Epithelial cell of proximal tubule (primary cell): ENCODE measurements at regions not wholly inside any gene's neighbourhood (a gene's known extent, or its start where the extent isn't known, plus 50 kb on each side); places are given as distances from the start of the nearest gene placed in this dataset.

Experiments used
- DNase-seq: peaks from one replicate; pipeline ENCODE4 v3.0.0-alpha.2; 2011; ENCODE audit warnings: low read depth
- H3K4me3 ChIP-seq: 2 replicates; pipeline ENCODE4 v1.5.1; 2011; ENCODE audit warnings: low read depth, mild to moderate bottlenecking, low read length
- CTCF ChIP-seq: conservative IDR thresholded peaks from 2 replicates; pipeline ENCODE4 v1.5.1; 2012; ENCODE audit warnings: low read depth, mild to moderate bottlenecking, low read length

DNA sequence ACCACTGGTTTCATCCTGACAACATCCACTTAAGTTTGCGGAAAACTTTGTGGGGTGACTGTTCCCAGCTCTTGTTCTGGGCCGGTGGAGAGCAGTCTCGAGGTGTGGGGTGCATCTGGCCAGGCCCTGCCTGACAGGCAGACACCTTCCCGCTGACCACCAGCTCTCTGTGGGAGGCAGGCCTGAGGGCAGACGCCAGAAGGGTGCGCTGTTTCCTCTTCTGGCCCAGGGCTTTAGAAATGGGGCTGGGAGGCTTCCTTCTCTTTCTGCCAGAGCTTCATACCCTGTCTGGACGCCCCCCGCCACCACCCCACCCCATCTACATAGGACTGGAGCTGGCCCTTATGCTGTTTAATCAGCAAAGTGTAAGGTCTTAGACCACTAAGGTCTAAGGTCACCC, 263.8 kb downstream of the LOXHD1 start:
- H3K4me3 ChIP-seq = no peak overlapping the region
- peak; percentile 50 for TF ChIP-seq CTCF
- DNase-seq = no peak

- no peak for DNase-seq
- TF ChIP-seq CTCF = no peak
- H3K4me3 ChIP-seq = no peak overlapping the region
Measured at GRCh38 chr18:46393961-46394360, 263.1 kb downstream of the LOXHD1 start.

- DNase-seq = no peak
- no peak overlapping the region for H3K4me3 ChIP-seq
- TF ChIP-seq CTCF = no peak
Measured at GRCh38 chr18:46395795-46396194, 261.2 kb downstream of the LOXHD1 start.

DNA sequence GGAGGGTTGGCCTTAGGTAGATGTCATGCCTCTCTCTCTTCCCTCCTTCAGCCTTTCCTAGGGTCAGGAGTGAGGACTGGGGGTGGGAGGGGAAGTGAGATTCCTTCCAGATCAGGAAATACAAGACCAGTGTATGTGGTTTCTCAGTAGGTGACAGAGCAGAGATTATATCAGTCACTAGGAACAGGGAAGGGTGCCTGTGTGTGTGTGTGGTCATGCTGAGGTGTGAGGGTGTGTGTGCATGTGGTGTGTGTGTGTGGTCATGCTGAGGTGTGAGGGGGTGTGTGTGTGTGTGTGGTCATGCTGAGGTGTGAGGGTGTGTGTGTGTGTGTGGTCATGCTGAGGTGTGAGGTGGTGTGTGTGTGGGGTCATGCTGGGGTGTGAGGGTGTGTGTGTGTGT, 259.8 kb downstream of the LOXHD1 start:
- no peak for DNase-seq
- no peak for TF ChIP-seq CTCF

GRCh38 chr18:46398005-46398404, 259.0 kb downstream of the LOXHD1 start:
- no peak for TF ChIP-seq CTCF
- DNase-seq = no peak
- no peak overlapping the region for H3K4me3 ChIP-seq

More for the DNA sequence above, 259.8 kb downstream of the LOXHD1 start:
- no peak overlapping the region for H3K4me3 ChIP-seq

GRCh38 chr18:46398625-46399024, 258.4 kb downstream of the LOXHD1 start:
- TF ChIP-seq CTCF = no peak
- H3K4me3 ChIP-seq = no peak overlapping the region
- DNase-seq = no peak

GRCh38 chr18:46399303-46399702, 257.7 kb downstream of the LOXHD1 start:
- H3K4me3 ChIP-seq = no peak overlapping the region
- no peak for DNase-seq
- no peak for TF ChIP-seq CTCF
